CD14-positive monocyte (primary cell): ENCODE measurements at regions not wholly inside any gene's neighbourhood (a gene's known extent, or its start where the extent isn't known, plus 50 kb on each side); places are given as distances from the start of the nearest gene placed in this dataset.

Experiments
- DNase-seq, 3 donors: peaks; one replicate each; pipeline ENCODE4 v3.0.0-alpha.2; 2011 to 2022
- H2AFZ ChIP-seq: 2 replicates; pipeline ENCODE4 v1.6.0; 2012; ENCODE audit warnings: mild to moderate bottlenecking, low read depth, low read length, inconsistent platforms; ENCODE audit not compliant: insufficient read depth, poor library complexity, severe bottlenecking
- H3K27ac ChIP-seq, 2 donors: 1 replicate in 1 of 2; 2 replicates in 1 of 2; pipeline ENCODE4 v1.5.1; 2012 to 2013; ENCODE audit warnings: low read length in 2 of 2, control low read depth in 1 of 2, inconsistent platforms in 1 of 2, low read depth in 1 of 2, mild to moderate bottlenecking in 1 of 2
- H3K27me3 ChIP-seq, 2 donors: one replicate each; pipeline versions ENCODE4 v1.6.0 to v1.6.1; 2011 to 2013; ENCODE audit warnings: low read length in 2 of 2; ENCODE audit not compliant: control insufficient read depth in 2 of 2, insufficient read depth in 2 of 2
- H3K36me3 ChIP-seq, 2 donors: replicated peaks in 1 of 2; 1 replicate in 1 of 2; 2 replicates in 1 of 2; pipeline versions ENCODE4 v1.5.1 to v1.6.1; 2012 to 2013; ENCODE audit warnings: low read length in 2 of 2, control low read depth in 1 of 2, inconsistent platforms in 1 of 2, mild to moderate bottlenecking in 1 of 2; ENCODE audit not compliant: insufficient read depth in 2 of 2, control insufficient read depth in 1 of 2
- H3K4me1 ChIP-seq, 2 donors: 1 replicate in 1 of 2; 2 replicates in 1 of 2; pipeline versions ENCODE4 v1.5.1 to v1.6.1; 2012 to 2013; ENCODE audit warnings: low read length in 2 of 2, control low read depth in 1 of 2, inconsistent platforms in 1 of 2, mild to moderate bottlenecking in 1 of 2, moderate library complexity in 1 of 2; ENCODE audit not compliant: insufficient read depth in 2 of 2, control insufficient read depth in 1 of 2
- H3K4me2 ChIP-seq: replicated peaks from 2 replicates; pipeline ENCODE3; 2012; ENCODE audit warnings: low read length, moderate library complexity, mild to moderate bottlenecking; ENCODE audit not compliant: poor library complexity, severe bottlenecking; ENCODE audit errors: extremely low read depth
- H3K4me3 ChIP-seq, 3 experiments: fragments of 200-600 bp in 1 of 3; sonication (generic) in 1 of 3; replicated peaks in 1 of 3; 1 replicate in 2 of 3; 2 replicates in 1 of 3; pipeline ENCODE4 v1.5.1; 2011 to 2013; ENCODE audit warnings: low read length in 3 of 3, mild to moderate bottlenecking in 3 of 3, control low read depth in 2 of 3, low read depth in 2 of 3, inconsistent platforms in 1 of 3, moderate library complexity in 1 of 3
- H3K79me2 ChIP-seq: 2 replicates; pipeline ENCODE4 v1.6.0; 2012; ENCODE audit warnings: mild to moderate bottlenecking, control low read depth, inconsistent platforms, low read length, moderate library complexity; ENCODE audit not compliant: insufficient read depth
- H3K9ac ChIP-seq: 2 replicates; pipeline ENCODE4 v1.6.0; 2017; ENCODE audit warnings: low read length, mild to moderate bottlenecking; ENCODE audit not compliant: insufficient read depth, poor library complexity, severe bottlenecking
- H3K9me3 ChIP-seq, 2 donors: replicated peaks in 1 of 2; 1 replicate in 1 of 2; 2 replicates in 1 of 2; pipeline versions ENCODE4 v1.5.1 to v1.6.1; 2012 to 2013; ENCODE audit warnings: low read length in 2 of 2, control low read depth in 1 of 2; ENCODE audit not compliant: control insufficient read depth in 1 of 2, insufficient read depth in 1 of 2
- H4K20me1 ChIP-seq: 2 replicates; pipeline ENCODE4 v1.6.0; 2012; ENCODE audit warnings: mild to moderate bottlenecking, low read length, control low read depth, moderate library complexity; ENCODE audit not compliant: insufficient read depth
- H3K27ac Mint-ChIP-seq, 7 donors: one replicate each; pipeline ENCODE4 v1.8.0; 2020; ENCODE audit warnings: mild to moderate bottlenecking in 7 of 7, mixed read lengths in 7 of 7, moderate library complexity in 6 of 7, inconsistent platforms in 2 of 7
- H3K27me3 Mint-ChIP-seq, 3 donors: one replicate each; pipeline ENCODE4 v1.8.0; 2021 to 2022; ENCODE audit warnings: low read depth in 3 of 3, mild to moderate bottlenecking in 3 of 3, mixed read lengths in 3 of 3, moderate library complexity in 3 of 3, inconsistent platforms in 1 of 3
- H3K36me3 Mint-ChIP-seq, 2 donors: one replicate each; pipeline ENCODE4 v1.8.0; 2020; ENCODE audit warnings: mixed read lengths in 2 of 2, inconsistent platforms in 1 of 2, mild to moderate bottlenecking in 1 of 2
- H3K4me1 Mint-ChIP-seq: one replicate; pipeline ENCODE4 v1.8.0; 2020; ENCODE audit warnings: mild to moderate bottlenecking, mixed read lengths
- H3K4me3 Mint-ChIP-seq, 2 donors: one replicate each; pipeline ENCODE4 v1.8.0; 2020; ENCODE audit warnings: mild to moderate bottlenecking in 2 of 2, mixed read lengths in 2 of 2, moderate library complexity in 1 of 2
- H3K9me3 Mint-ChIP-seq, 7 donors: one replicate each; pipeline ENCODE4 v1.8.0; 2020 to 2022; ENCODE audit warnings: mixed read lengths in 7 of 7, mild to moderate bottlenecking in 6 of 7, moderate library complexity in 6 of 7, inconsistent platforms in 2 of 7
- CTCF ChIP-seq: fragments of 200-600 bp; IDR thresholded peaks from one replicate; pipeline ENCODE4 v1.8.0; 2022; ENCODE audit warnings: antibody characterized with exemption, mild to moderate bottlenecking
- WGBS: methylation state at CpG from one replicate; pipeline ENCODE4 v1.1.5; 2013; ENCODE audit warnings: missing lambda C conversion rate; ENCODE audit not compliant: insufficient coverage; 5-methylcytosine and 5-hydroxymethylcytosine counted together
- intact Hi-C, 2 donors: fragments of 100-400 bp; cut with micrococcal nuclease; formaldehyde crosslinking; loops; one replicate each; pipeline versions ENCODE4 v1.15.0 to v1.15.1; 2023

- WGBS = 76% methylated on average over 2 of the region's 4 CpGs
- no peak overlapping the region for H3K9ac ChIP-seq
- peaks cover 4 to 17% (median 8%) of the 10 kb centered on the region in 3 donors for H3K27me3 Mint-ChIP-seq
- no peaks in the 10 kb centered on the region for H4K20me1 ChIP-seq
- H3K9me3 ChIP-seq = peaks cover 4 to 13% of the 10 kb centered on the region in 2 donors
- no peak for TF ChIP-seq CTCF
- H3K36me3 ChIP-seq = no peaks in the 10 kb centered on the region
- H3K4me1 Mint-ChIP-seq = no peaks in the 10 kb centered on the region
- H3K9me3 Mint-ChIP-seq = peaks cover 7 to 21% (median 10%) of the 10 kb centered on the region in 7 donors
- peaks cover 0 to 2% of the 10 kb centered on the region in 2 donors for H3K27me3 ChIP-seq
- no peak for DNase-seq
- no peak overlapping the region for H3K4me3 ChIP-seq
- intact Hi-C loops = no loop called here
- H3K4me1 ChIP-seq = no peaks in the 10 kb centered on the region
- no peak overlapping the region for H2AFZ ChIP-seq
- H3K36me3 Mint-ChIP-seq = no peaks in the 10 kb centered on the region
- H3K79me2 ChIP-seq = no peaks in the 10 kb centered on the region
- no peak overlapping the region for H3K27ac ChIP-seq
- no peak overlapping the region for H3K4me2 ChIP-seq
- H3K4me3 Mint-ChIP-seq = no peak overlapping the region
- no peak overlapping the region for H3K27ac Mint-ChIP-seq
These were observed 91.4 kb upstream of the TJP1 start for GRCh38 chr15:29913528-29914135.

- WGBS = 20% methylated on average over 1 of the region's 3 CpGs
These were observed 89.4 kb upstream of the TJP1 start for GRCh38 chr15:29911705-29912104.

More at GRCh38 chr15:29911705-29912104, 89.4 kb upstream of the TJP1 start:
- Histone ChIP-seq H3K79me2 (no peaks in the 10 kb centered on the region), H3K27ac (no peak overlapping the region), H4K20me1 (no peaks in the 10 kb centered on the region), H2AFZ (no peak overlapping the region), H3K4me1 (no peaks in the 10 kb centered on the region), H3K4me2 (no peak overlapping the region), H3K36me3 (no peaks in the 10 kb centered on the region), H3K4me3 (no peak overlapping the region), H3K27me3 (no peaks in the 10 kb centered on the region), H3K9ac (no peak overlapping the region), H3K9me3 (peaks cover 4 to 13% of the 10 kb centered on the region in 2 donors)
- Mint-ChIP-seq H3K4me1 (no peaks in the 10 kb centered on the region), H3K36me3 (no peaks in the 10 kb centered on the region), H3K4me3 (no peak overlapping the region), H3K9me3 (peaks cover 7 to 21% (median 10%) of the 10 kb centered on the region in 7 donors), H3K27ac (no peak overlapping the region), H3K27me3 (peaks cover 4 to 16% (median 7%) of the 10 kb centered on the region in 3 donors)
- DNase-seq = no peak
- intact Hi-C loops = no loop called here
- no peak for TF ChIP-seq CTCF
